GM12878 (cell line): ENCODE measurements at regions not wholly inside any gene's neighbourhood (a gene's known extent, or its start where the extent isn't known, plus 50 kb on each side); places are given as distances from the start of the nearest gene placed in this dataset.
"Not testable (repeated sequence)": the region's sequence is repeated elsewhere in the genome, so short reads cannot be mapped to it uniquely, and the experiment has no call there.

Experiments used
- ATAC-seq: fragments of 200-7000 bp; cut with Tn5 transposase; 3 replicates; pipeline ENCODE4 v1.9.1; 2020; ENCODE audit warnings: mild to moderate bottlenecking, moderate library complexity
- BruUV-seq: library from RNA; stranded (reverse); fragments of 400-500 nt; replicated peaks from 2 replicates; lab custom pipeline; 2021; lab: Mats Ljungman, UMichigan
- CTCF ChIA-PET: fragments of 300-600 bp; sonication (Branson Sonifier 250); formaldehyde crosslinking; extraction: SDS; loops from one replicate; lab custom pipeline; 2021; ENCODE audit warnings: inconsistent platforms; lab: Yijun Ruan, JAX
- POLR2A ChIA-PET: fragments of 350-600 bp; formaldehyde crosslinking; extraction: SDS; loops from one replicate; lab custom pipeline; 2021; ENCODE audit warnings: inconsistent platforms; lab: Charles Lee
- RAD21 ChIA-PET: fragments of 300-600 bp; sonication (Branson Sonifier 250); formaldehyde crosslinking; loops from one replicate; lab custom pipeline; 2023; ENCODE audit warnings: antibody characterized with exemption; ENCODE audit not compliant: unreplicated experiment; lab: Charles Lee
- SMC1A ChIA-PET: fragments of 300-600 bp; sonication (Branson Sonifier 250); formaldehyde crosslinking; loops from one replicate; lab custom pipeline; 2023; ENCODE audit not compliant: unreplicated experiment, uncharacterized antibody; lab: Charles Lee
- DNase-seq: peaks from one replicate; pipeline ENCODE4 v3.0.0-alpha.2; 2011; ENCODE audit warnings: low read depth, low spot score
- FAIRE-seq: peaks from 3 replicates; lab custom pipeline; 2011; peaks lifted over from hg19 to GRCh38; lab: Jason Lieb, UNC
- H2AFZ ChIP-seq: 2 replicates; pipeline ENCODE4 v1.6.0; 2011; ENCODE audit warnings: low read depth, low read length, control low read depth; ENCODE audit not compliant: control insufficient read depth
- H3K27ac ChIP-seq: 2 replicates; pipeline ENCODE4 v1.5.1; 2011; ENCODE audit warnings: control low read depth; ENCODE audit not compliant: control insufficient read depth, insufficient read depth
- H3K27me3 ChIP-seq, 2 experiments: replicated peaks in 1 of 2; 2 replicates each; pipeline versions ENCODE4 v1.6.0 to v1.6.1; 2011; ENCODE audit warnings: low read length in 1 of 2; ENCODE audit not compliant: control insufficient read depth in 2 of 2, insufficient read depth in 2 of 2
- H3K36me3 ChIP-seq, 2 experiments: 2 replicates each; pipeline ENCODE4 v1.5.1; 2011; ENCODE audit warnings: low read length in 1 of 2; ENCODE audit not compliant: control insufficient read depth in 2 of 2, insufficient read depth in 2 of 2
- H3K4me1 ChIP-seq: 2 replicates; pipeline ENCODE4 v1.6.1; 2011; ENCODE audit warnings: mild to moderate bottlenecking, low read length, moderate library complexity, mixed read lengths; ENCODE audit not compliant: control insufficient read depth, insufficient read depth
- H3K4me2 ChIP-seq: 2 replicates; pipeline ENCODE4 v1.6.0; 2011; ENCODE audit warnings: control low read depth; ENCODE audit not compliant: control insufficient read depth, insufficient read depth
- H3K4me3 ChIP-seq: fragments of 200-600 bp; sonication (generic); 2 replicates; pipeline ENCODE4 v1.5.1; 2016
- H3K79me2 ChIP-seq: 2 replicates; pipeline ENCODE4 v1.6.0; 2011; ENCODE audit warnings: low read length; ENCODE audit not compliant: control insufficient read depth, insufficient read depth
- H3K9ac ChIP-seq: 2 replicates; pipeline ENCODE4 v1.8.0; 2011; ENCODE audit warnings: low read length, control low read depth, mixed read lengths; ENCODE audit not compliant: control insufficient read depth, insufficient read depth
- H3K9me3 ChIP-seq: replicated peaks from 3 replicates; pipeline ENCODE4 v1.5.1; 2011; ENCODE audit warnings: mild to moderate bottlenecking, low read length; ENCODE audit not compliant: control insufficient read depth, insufficient read depth
- H4K20me1 ChIP-seq: 2 replicates; pipeline ENCODE4 v1.6.0; 2011; ENCODE audit not compliant: control insufficient read depth, insufficient read depth
- ATF7 ChIP-seq: fragments of 450-650 bp; IDR thresholded peaks from 2 replicates; pipeline ENCODE4 v1.6.1; 2016; ENCODE audit warnings: low read depth, mild to moderate bottlenecking
- CBX3 ChIP-seq: fragments of 200-600 bp; sonication (generic); IDR thresholded peaks from 2 replicates; pipeline ENCODE4 v1.6.1; 2016; ENCODE audit warnings: low read depth, borderline replicate concordance
- CREB1 ChIP-seq: IDR thresholded peaks from 2 replicates; pipeline ENCODE4 v1.6.1; 2012; ENCODE audit warnings: low read depth, mild to moderate bottlenecking, inconsistent platforms
- CREM ChIP-seq: IDR thresholded peaks from 2 replicates; pipeline ENCODE4 v1.6.1; 2014; ENCODE audit warnings: antibody characterized with exemption, low read depth
- CTCF ChIP-seq, 3 experiments: IDR thresholded peaks in 2 of 3; conservative IDR thresholded peaks in 1 of 3; 2 replicates each; pipeline ENCODE4 v1.5.1; 2011; ENCODE audit warnings: low read depth in 3 of 3, low read length in 3 of 3, mild to moderate bottlenecking in 3 of 3, control low read depth in 2 of 3, moderate library complexity in 2 of 3, inconsistent platforms in 1 of 3, mixed read lengths in 1 of 3; ENCODE audit not compliant: control insufficient read depth in 2 of 3, insufficient read depth in 1 of 3; ENCODE audit errors: extremely low read depth in 1 of 3
- FOS ChIP-seq: IDR thresholded peaks from 3 replicates; pipeline ENCODE4 v1.6.1; 2011; ENCODE audit warnings: borderline replicate concordance; ENCODE audit not compliant: insufficient read length; ENCODE audit errors: extremely low read depth
- LARP7 ChIP-seq: fragments of 450-650 bp; IDR thresholded peaks from 2 replicates; pipeline ENCODE4 v1.6.1; 2017; ENCODE audit warnings: mild to moderate bottlenecking
- MEF2A ChIP-seq: IDR thresholded peaks from 2 replicates; pipeline ENCODE4 v1.6.1; 2011; ENCODE audit warnings: low read depth, mild to moderate bottlenecking, low read length, moderate library complexity; ENCODE audit not compliant: insufficient read depth
- MTA2 ChIP-seq: fragments of 450-650 bp; IDR thresholded peaks from 2 replicates; pipeline ENCODE4 v1.6.1; 2016; ENCODE audit warnings: low read depth, mild to moderate bottlenecking, moderate library complexity
- NR2F1 ChIP-seq: fragments of 450-650 bp; conservative IDR thresholded peaks from 2 replicates; pipeline ENCODE4 v1.6.1; 2017; ENCODE audit warnings: mild to moderate bottlenecking
- SIN3A ChIP-seq: IDR thresholded peaks from 2 replicates; pipeline ENCODE4 v1.6.1; 2012; ENCODE audit warnings: low read depth, low read length, improper control_type of control experiment
- SMAD5 ChIP-seq: IDR thresholded peaks from 2 replicates; pipeline ENCODE4 v1.6.1; 2016; ENCODE audit warnings: antibody characterized with exemption, low read depth
- SPI1 ChIP-seq: IDR thresholded peaks from 2 replicates; pipeline ENCODE4 v1.6.1; 2011; ENCODE audit warnings: low read depth, mild to moderate bottlenecking, low read length, moderate library complexity, borderline replicate concordance; ENCODE audit not compliant: insufficient read depth
- SREBF1 ChIP-seq: IDR thresholded peaks from 2 replicates; pipeline ENCODE4 v1.6.1; 2012; ENCODE audit warnings: mild to moderate bottlenecking, low read length
- WGBS: methylation state at CpG from one replicate; pipeline ENCODE4 v1.1.6; 2016; ENCODE audit warnings: low lambda C conversion rate; ENCODE audit not compliant: insufficient replicate concordance, insufficient coverage; ENCODE audit errors: missing lambda C conversion rate; 5-methylcytosine and 5-hydroxymethylcytosine counted together
- in situ Hi-C: fragments of 300-500 bp; cut with MboI; formaldehyde crosslinking; loops from 9 replicates; pipeline ENCODE4 v1.14.3; 2018; ENCODE audit warnings: mixed read lengths
- intact Hi-C: fragments of 100-400 bp; cut with micrococcal nuclease; formaldehyde crosslinking; loops from one replicate; pipeline ENCODE4 v1.14.2; 2022; ENCODE audit not compliant: unreplicated experiment

DNA sequence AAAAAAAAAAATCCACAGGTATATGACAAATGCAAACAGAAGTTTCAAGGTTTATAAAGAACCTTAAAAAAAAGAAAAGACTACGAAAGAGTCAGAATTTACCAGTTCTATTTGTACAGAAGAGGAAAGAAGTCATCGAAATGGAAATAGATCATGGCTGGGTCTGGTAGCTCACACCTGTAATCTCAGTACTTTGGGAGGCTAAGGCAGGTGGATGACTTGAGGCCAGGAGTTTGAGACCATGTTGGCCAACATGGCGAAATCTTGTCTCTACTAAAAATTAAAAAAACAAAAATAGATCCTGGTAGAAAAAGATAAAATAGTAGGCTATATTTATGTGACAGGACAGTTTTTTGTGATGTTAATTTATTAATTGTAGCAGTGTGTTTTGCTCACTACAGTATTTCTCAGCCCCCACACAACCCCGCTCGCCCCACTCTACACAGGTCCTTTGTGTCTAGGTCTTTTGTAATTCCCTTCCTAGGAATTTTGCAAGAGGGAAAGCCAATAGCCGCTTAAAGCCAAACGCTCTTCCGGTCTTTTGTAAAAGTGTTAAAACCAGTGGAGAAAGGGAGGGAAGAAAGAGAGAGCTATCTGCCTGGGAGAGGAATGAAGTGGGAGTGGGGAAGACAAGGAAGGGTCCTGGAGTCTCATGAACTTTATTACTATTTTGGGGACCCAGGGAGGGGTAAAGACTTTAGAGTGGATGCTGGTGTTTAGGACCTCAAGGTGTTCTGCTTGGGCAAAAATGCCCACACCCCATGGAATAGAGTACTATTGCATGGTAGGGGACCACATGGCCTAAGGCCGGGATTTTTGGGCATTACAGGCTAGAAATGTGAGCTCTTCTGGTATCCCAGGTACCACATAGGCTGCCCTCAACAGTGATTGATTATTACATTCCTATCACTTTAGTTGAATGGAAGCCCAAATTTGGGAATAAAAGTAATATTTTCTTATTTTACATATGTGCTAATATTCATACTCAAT is 59.4 kb upstream of the XPO1 start (continued):
- TF ChIP-seq CTCF (IDR thresholded peaks at IDR 0.05 in 2 of 3, conservative IDR thresholded peaks at IDR 0.05 in 1 of 3; ENCODE audit: control insufficient read depth in 2 of 3, extremely low read depth in 1 of 3, insufficient read depth in 1 of 3, low read depth in 3 of 3, low read length in 3 of 3): no peak
- no peak for TF ChIP-seq LARP7
- no peak for TF ChIP-seq CREM
- TF ChIP-seq NR2F1: no peak
- no peak for TF ChIP-seq MEF2A
- TF ChIP-seq SREBF1: no peak
- no peak for TF ChIP-seq SMAD5
- TF ChIP-seq CREB1: no peak
- TF ChIP-seq SIN3A: no peak
- TF ChIP-seq FOS: no peak
- TF ChIP-seq MTA2: no peak
- no peak for TF ChIP-seq CBX3

DNA sequence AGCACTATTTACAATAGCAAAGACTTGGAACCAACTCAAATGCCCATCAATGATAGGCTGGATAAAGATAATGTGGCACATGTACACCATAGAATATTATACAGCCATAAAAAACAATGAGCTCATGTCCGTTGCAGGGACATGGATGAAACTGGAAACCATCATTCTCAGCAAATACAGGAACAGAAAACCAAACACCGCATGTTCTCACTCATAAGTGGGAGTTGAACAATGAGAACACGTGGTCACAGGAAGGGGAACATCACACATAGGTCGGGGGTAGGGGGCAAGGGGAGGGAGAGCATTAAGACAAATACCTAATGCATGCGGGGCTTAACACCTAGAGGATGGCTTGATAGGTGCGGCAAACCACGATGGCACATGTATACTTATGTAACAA is 56.0 kb upstream of the XPO1 start:
- H3K4me1 ChIP-seq, in situ Hi-C loops, SMC1A ChIA-PET, POLR2A ChIA-PET, H3K9me3 ChIP-seq, CTCF ChIA-PET, H3K9ac ChIP-seq, H3K36me3 ChIP-seq, H3K27ac ChIP-seq, H3K4me3 ChIP-seq, H4K20me1 ChIP-seq, DNase-seq, intact Hi-C loops, H3K4me2 ChIP-seq, H3K27me3 ChIP-seq, FAIRE-seq, H2AFZ ChIP-seq, RAD21 ChIA-PET, H3K79me2 ChIP-seq, BruUV-seq, ATAC-seq: not testable (repeated sequence)
- WGBS: 64% methylated on average over 6 of the region's 7 CpGs
- peak; percentile 28; the same call in 1 of the 2 replicates for TF ChIP-seq SPI1
- TF ChIP-seq ATF7: 0 out of 2 replicates have a peak, but pooled peaks have one; percentile 39

GRCh38 chr2:61593648-61594047 is 55.5 kb upstream of the XPO1 start:
- H2AFZ ChIP-seq, BruUV-seq, H3K9ac ChIP-seq, H3K27ac ChIP-seq, DNase-seq, H3K36me3 ChIP-seq, H3K79me2 ChIP-seq, SMC1A ChIA-PET, H3K27me3 ChIP-seq, ATAC-seq, POLR2A ChIA-PET, H3K9me3 ChIP-seq, RAD21 ChIA-PET, H3K4me3 ChIP-seq, H3K4me2 ChIP-seq, H3K4me1 ChIP-seq, FAIRE-seq, CTCF ChIA-PET, intact Hi-C loops, H4K20me1 ChIP-seq, in situ Hi-C loops: not testable (repeated sequence)
- WGBS: 35% methylated on average over 3 of the region's 3 CpGs
